Common myeloid progenitor, CD34-positive (primary cell): ENCODE measurements at regions not wholly inside any gene's neighbourhood (a gene's known extent, or its start where the extent isn't known, plus 50 kb on each side); places are given as distances from the start of the nearest gene placed in this dataset.

Experiments used
- CTCF ChIA-PET: fragments of 350-600 bp; sonication (Branson Sonifier 250); formaldehyde crosslinking; loops from one replicate; lab custom pipeline; 2021; ENCODE audit warnings: antibody characterized with exemption; lab: Charles Lee
- POLR2A ChIA-PET: fragments of 350-600 bp; sonication (Branson Sonifier 250); formaldehyde crosslinking; loops from one replicate; lab custom pipeline; 2021; ENCODE audit warnings: antibody characterized with exemption; lab: Charles Lee
- DNase-seq, 3 donors: peaks; one replicate each; pipeline versions ENCODE4 v3.0.0 to v3.0.0-alpha.2; 2013
- H3K27ac ChIP-seq, 2 experiments: 1 replicate in 1 of 2; 2 replicates in 1 of 2; pipeline ENCODE4 v1.7.0; 2013; ENCODE audit warnings: inconsistent platforms in 2 of 2, low read length in 2 of 2, mild to moderate bottlenecking in 2 of 2, low read depth in 1 of 2, moderate library complexity in 1 of 2; ENCODE audit not compliant: severe bottlenecking in 2 of 2, insufficient read depth in 1 of 2, poor library complexity in 1 of 2
- H3K27me3 ChIP-seq, 5 experiments: replicated peaks in 2 of 5; 1 replicate in 3 of 5; 2 replicates in 2 of 5; pipeline versions ENCODE4 v1.6.1 to v1.7.0; 2013; ENCODE audit warnings: low read length in 4 of 5, mild to moderate bottlenecking in 2 of 5, moderate library complexity in 2 of 5, inconsistent platforms in 1 of 5; ENCODE audit not compliant: insufficient read depth in 5 of 5, control insufficient read depth in 4 of 5
- H3K36me3 ChIP-seq, 4 experiments: 1 replicate in 2 of 4; 2 replicates in 2 of 4; pipeline versions ENCODE4 v1.6.1 to v1.7.0; 2013; ENCODE audit warnings: low read length in 3 of 4, control low read depth in 1 of 4, mild to moderate bottlenecking in 1 of 4; ENCODE audit not compliant: control insufficient read depth in 4 of 4, insufficient read depth in 4 of 4
- H3K4me1 ChIP-seq, 4 experiments: 1 replicate in 3 of 4; 2 replicates in 1 of 4; pipeline versions ENCODE4 v1.6.1 to v1.7.1; 2013; ENCODE audit warnings: low read length in 3 of 4, mild to moderate bottlenecking in 3 of 4, control low read depth in 1 of 4, inconsistent platforms in 1 of 4, moderate library complexity in 1 of 4; ENCODE audit not compliant: control insufficient read depth in 4 of 4, insufficient read depth in 4 of 4; ENCODE audit errors: control extremely low read depth in 1 of 4
- H3K4me3 ChIP-seq, 7 experiments: 1 replicate in 4 of 7; 2 replicates in 3 of 7; pipeline versions ENCODE4 v1.5.1 to v1.7.0; 2013; ENCODE audit warnings: mild to moderate bottlenecking in 7 of 7, low read length in 6 of 7, moderate library complexity in 6 of 7, inconsistent platforms in 2 of 7, low read depth in 2 of 7, control low read depth in 1 of 7; ENCODE audit not compliant: insufficient read depth in 4 of 7, control insufficient read depth in 1 of 7; ENCODE audit errors: extremely low read depth in 1 of 7
- H3K9me3 ChIP-seq, 5 experiments: 1 replicate in 4 of 5; 2 replicates in 1 of 5; pipeline versions ENCODE4 v1.6.1 to v1.7.1; 2013; ENCODE audit warnings: low read length in 4 of 5, mild to moderate bottlenecking in 2 of 5, inconsistent platforms in 1 of 5, low read depth in 1 of 5, moderate library complexity in 1 of 5; ENCODE audit not compliant: control insufficient read depth in 4 of 5, insufficient read depth in 2 of 5; ENCODE audit errors: control extremely low read depth in 1 of 5
- WGBS: methylation state at CpG from one replicate; pipeline ENCODE4 v1.1.5; 2013; ENCODE audit not compliant: insufficient coverage; 5-methylcytosine and 5-hydroxymethylcytosine counted together

DNA sequence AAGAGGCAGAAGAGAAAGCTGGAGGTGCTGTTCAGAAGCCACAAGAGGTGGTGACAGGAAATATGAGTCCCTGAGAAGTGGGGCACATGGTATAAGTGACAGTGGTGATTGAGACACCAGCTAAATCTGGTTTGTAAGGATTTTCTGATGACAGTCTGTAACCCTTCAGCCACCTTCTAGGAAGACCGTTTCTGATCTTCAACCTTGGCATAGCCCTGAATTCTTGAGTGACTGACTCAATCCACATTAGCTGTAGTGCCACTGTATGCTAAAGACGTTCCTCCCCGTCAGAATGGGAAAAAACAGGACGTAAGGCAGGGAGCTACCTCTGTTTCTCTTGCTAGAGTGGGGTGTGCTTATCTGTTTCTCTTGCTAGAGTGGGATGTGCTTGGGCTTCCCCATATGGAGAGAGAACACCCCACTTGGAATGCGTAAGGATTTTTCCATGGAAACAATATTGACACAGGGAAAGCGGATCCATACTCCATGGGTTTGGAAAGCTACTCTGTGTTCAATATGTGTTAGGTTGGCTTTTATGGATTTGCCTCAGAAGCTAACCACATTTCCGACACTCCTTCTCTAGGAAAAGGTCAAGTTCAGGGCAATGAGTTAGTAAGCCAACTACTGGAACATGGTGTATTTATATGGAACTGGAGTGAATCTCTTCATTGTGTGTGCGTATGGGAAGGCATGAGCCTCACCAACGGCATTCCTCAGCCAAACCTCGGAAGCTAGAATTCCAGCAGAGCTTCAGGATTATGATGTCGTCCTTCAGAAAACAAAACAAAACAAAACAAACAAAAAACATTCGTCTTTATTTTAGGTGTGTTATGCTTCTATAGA lies 948.8 kb upstream of the SLC10A2 start:
- WGBS, result 100% methylated on average over 4 of the region's 12 CpGs
- DNase-seq, result no peak
- H3K4me1 ChIP-seq, result no peaks in the 10 kb centered on the region
- no peaks in the 10 kb centered on the region for H3K27me3 ChIP-seq
- ChIA-PET CTCF (no interaction called here), POLR2A (interaction anchor here (0.7 kb wide), 1 partner anchor 197 kb away, joined by 4 read pairs; no protein-coding TSS in a partner anchor)
- H3K4me3 ChIP-seq, result no peak overlapping the region
- H3K27ac ChIP-seq, result no peak overlapping the region
- H3K9me3 ChIP-seq, result no peaks in the 10 kb centered on the region
- H3K36me3 ChIP-seq, result no peaks in the 10 kb centered on the region

DNA sequence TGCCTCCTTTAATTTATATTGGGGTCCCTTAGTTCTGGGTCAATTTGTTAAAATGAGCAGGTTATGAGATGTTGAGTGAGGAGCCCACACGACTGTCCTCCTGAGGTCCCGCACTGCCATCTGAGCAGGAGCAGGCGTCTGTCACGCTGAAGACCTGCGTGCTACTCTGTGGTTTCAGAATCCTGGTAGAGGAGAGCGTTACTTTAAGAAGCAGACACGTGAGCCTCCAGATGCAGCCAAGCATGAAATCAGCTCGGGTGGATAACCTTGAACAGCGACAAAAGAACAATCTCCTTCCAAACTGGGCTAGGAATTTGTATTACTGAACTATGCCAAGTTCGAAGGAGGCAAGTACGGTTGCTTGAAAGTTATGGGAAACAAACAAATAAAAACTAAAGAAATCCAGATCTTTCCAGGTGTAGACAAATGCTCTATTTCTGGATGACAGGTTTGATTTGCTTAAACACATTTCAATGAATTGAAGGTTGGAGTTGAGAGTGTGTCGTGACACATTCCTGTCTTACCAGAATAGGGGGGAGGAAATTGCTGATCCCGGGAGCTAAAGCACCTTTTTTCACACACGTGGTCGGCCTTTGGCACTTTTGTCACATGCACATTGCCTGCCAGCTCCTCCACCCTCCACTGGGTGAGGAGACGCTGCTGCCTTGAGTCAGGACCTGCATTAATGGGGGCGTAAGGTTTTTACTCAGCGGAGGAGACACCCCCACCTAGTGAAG lies 945.5 kb upstream of the SLC10A2 start:
- H3K27ac ChIP-seq, result no peak overlapping the region
- WGBS, result 90% methylated on average over 12 of the region's 18 CpGs
- no peak for DNase-seq

DNA sequence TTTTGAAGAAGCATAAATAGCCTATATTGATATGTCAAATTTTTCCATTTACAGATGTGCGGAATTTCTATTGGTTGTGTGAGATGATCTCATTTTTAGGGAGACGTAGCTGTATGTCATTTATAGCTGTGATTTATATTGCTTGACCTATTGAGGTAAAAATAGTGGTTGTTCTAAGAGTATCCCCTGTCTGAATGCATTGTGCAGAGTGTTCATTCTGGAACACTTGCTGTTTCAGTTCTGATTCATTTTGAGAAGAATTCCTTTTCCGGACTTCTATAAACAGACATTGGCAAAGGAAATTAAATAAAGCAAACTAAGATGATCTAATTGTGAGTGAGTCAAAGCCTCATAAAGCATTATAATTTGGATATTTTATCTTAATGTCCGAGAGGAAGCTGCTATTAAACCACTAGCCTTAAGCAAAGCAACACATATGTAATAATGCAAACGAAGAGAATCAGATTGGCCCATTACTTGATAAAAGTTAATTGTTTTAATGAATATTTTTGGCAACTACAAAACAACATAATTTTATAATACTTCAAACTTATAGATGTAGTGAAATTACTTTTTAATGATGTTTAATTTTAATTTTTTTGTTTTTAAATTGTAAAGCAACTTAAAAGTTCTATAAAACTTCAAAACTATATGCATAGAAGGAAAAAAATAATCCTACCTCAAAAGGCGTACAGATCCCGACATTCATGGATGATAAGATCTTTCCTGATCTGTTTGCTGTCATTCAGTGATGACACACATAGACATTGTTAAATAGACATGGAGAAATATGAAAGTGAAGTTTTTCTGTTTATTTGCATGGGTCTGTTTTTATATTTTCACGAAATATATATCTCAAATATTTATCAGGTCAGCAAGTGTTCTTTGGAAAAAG lies 942.6 kb upstream of the SLC10A2 start:
- H3K4me3 ChIP-seq, result no peak overlapping the region
- no peaks in the 10 kb centered on the region for H3K4me1 ChIP-seq
- 93% methylated on average over 3 of the region's 8 CpGs for WGBS
- ChIA-PET CTCF (no interaction called here), POLR2A (interaction anchor here (0.5 kb wide), 1 partner anchor 1398 kb away, joined by 3 read pairs; no protein-coding TSS in a partner anchor)
- H3K27ac ChIP-seq, result no peak overlapping the region
- no peak for DNase-seq
- no peaks in the 10 kb centered on the region for H3K9me3 ChIP-seq
- H3K27me3 ChIP-seq, result no peaks in the 10 kb centered on the region
- H3K36me3 ChIP-seq, result no peaks in the 10 kb centered on the region

More for the DNA sequence above, 945.5 kb upstream of the SLC10A2 start:
- no peaks in the 10 kb centered on the region for H3K36me3 ChIP-seq
- CTCF ChIA-PET, result interaction anchor here (1.0 kb wide), 1 partner anchor 561 kb away, joined by 3 read pairs; no protein-coding TSS in a partner anchor
- POLR2A ChIA-PET, result no interaction called here
- H3K4me1 ChIP-seq, result no peaks in the 10 kb centered on the region
- no peaks in the 10 kb centered on the region for H3K9me3 ChIP-seq
- H3K4me3 ChIP-seq, result no peak overlapping the region
- H3K27me3 ChIP-seq, result no peaks in the 10 kb centered on the region

GRCh38 chr13:104008075-104008474 lies 941.9 kb upstream of the SLC10A2 start:
- H3K9me3 ChIP-seq, result no peaks in the 10 kb centered on the region
- H3K4me1 ChIP-seq, result no peaks in the 10 kb centered on the region
- DNase-seq, result no peak
- no peaks in the 10 kb centered on the region for H3K36me3 ChIP-seq
- H3K4me3 ChIP-seq, result no peak overlapping the region
- POLR2A ChIA-PET, result interaction anchor here (0.5 kb wide), 1 partner anchor 1399 kb away, joined by 3 read pairs; no protein-coding TSS in a partner anchor
- H3K27ac ChIP-seq, result no peak overlapping the region
- WGBS, result 89% methylated on average over 2 of the region's 4 CpGs
- H3K27me3 ChIP-seq, result no peaks in the 10 kb centered on the region
- CTCF ChIA-PET, result no interaction called here

- Histone ChIP-seq H3K4me1 (no peaks in the 10 kb centered on the region), H3K36me3 (no peaks in the 10 kb centered on the region), H3K27me3 (no peaks in the 10 kb centered on the region), H3K27ac (no peak overlapping the region), H3K4me3 (no peak overlapping the region), H3K9me3 (no peaks in the 10 kb centered on the region)
- CTCF ChIA-PET, result no interaction called here
- DNase-seq, result no peak
- WGBS, result 95% methylated on average over 7 of the region's 9 CpGs
- POLR2A ChIA-PET, result no interaction called here
Observed at GRCh38 chr13:104006625-104007075, 940.4 kb upstream of the SLC10A2 start.

DNA sequence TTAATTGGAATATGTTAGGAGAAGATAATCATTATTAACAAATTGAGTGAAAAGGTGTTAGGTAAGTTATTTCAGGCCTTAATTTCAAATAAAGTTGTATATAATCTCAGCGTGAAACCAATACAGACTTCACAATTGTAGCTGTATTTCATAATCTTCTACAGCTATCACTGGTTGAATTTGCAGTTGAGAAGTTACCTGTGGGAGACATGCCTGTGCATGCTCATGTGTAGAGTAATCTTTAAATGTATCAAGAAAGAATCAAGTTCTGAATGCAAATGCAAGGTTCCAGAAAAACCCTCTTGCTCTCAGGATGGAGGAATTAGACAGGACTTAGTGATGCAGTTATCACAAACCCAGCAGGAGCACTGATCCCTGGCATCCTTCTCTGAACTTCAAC lies 938.4 kb upstream of the SLC10A2 start:
- Histone ChIP-seq H3K4me3 (no peak overlapping the region), H3K27me3 (no peaks in the 10 kb centered on the region), H3K9me3 (no peaks in the 10 kb centered on the region), H3K36me3 (no peaks in the 10 kb centered on the region), H3K27ac (no peak overlapping the region), H3K4me1 (no peaks in the 10 kb centered on the region)
- no peak for DNase-seq
- POLR2A ChIA-PET, result no interaction called here
- WGBS, result no CpG with 5 or more reads among the region's 1 CpG
- CTCF ChIA-PET, result no interaction called here
